Endothelial cell (in vitro differentiated cells): ENCODE measurements at regions not wholly inside any gene's neighbourhood (a gene's known extent, or its start where the extent isn't known, plus 50 kb on each side); places are given as distances from the start of the nearest gene placed in this dataset.

Experiments used
- DNase-seq: peaks from one replicate; pipeline ENCODE4 v3.0.0; 2021; ENCODE audit warnings: low spot score
- H3K27ac Mint-ChIP-seq: one replicate; pipeline ENCODE4 v1.8.0; 2021; ENCODE audit warnings: mixed read lengths, inconsistent platforms; ENCODE audit not compliant: unreplicated experiment
- H3K27me3 Mint-ChIP-seq: one replicate; pipeline ENCODE4 v1.8.0; 2021; ENCODE audit warnings: mild to moderate bottlenecking, moderate library complexity, mixed read lengths, inconsistent platforms; ENCODE audit not compliant: unreplicated experiment
- H3K36me3 Mint-ChIP-seq: one replicate; pipeline ENCODE4 v1.8.0; 2021; ENCODE audit warnings: mild to moderate bottlenecking, low read depth, mixed read lengths, inconsistent platforms; ENCODE audit not compliant: unreplicated experiment
- H3K4me1 Mint-ChIP-seq: one replicate; pipeline ENCODE4 v1.8.0; 2021; ENCODE audit warnings: mild to moderate bottlenecking, mixed read lengths, inconsistent platforms; ENCODE audit not compliant: unreplicated experiment
- H3K4me3 Mint-ChIP-seq: one replicate; pipeline ENCODE4 v1.8.0; 2021; ENCODE audit warnings: mild to moderate bottlenecking, mixed read lengths, inconsistent platforms; ENCODE audit not compliant: unreplicated experiment
- H3K9me3 Mint-ChIP-seq: one replicate; pipeline ENCODE4 v1.8.0; 2021; ENCODE audit warnings: mixed read lengths, inconsistent platforms; ENCODE audit not compliant: unreplicated experiment
- TF ChIP-seq, protein P1 (sequence below): fragments of 200-600 bp; sonication (generic); IDR thresholded peaks from one replicate; pipeline ENCODE4 v1.5.0; 2021; ENCODE audit warnings: antibody characterized with exemption; ENCODE audit not compliant: unreplicated experiment

GRCh38 chr9:677461-678097 is 163.9 kb upstream of the DMRT1 start:
- H3K9me3 Mint-ChIP-seq: no peaks in the 10 kb centered on the region
- peaks cover 11% of the 10 kb centered on the region for H3K4me1 Mint-ChIP-seq
- H3K27me3 Mint-ChIP-seq: no peaks in the 10 kb centered on the region
- no peaks in the 10 kb centered on the region for H3K36me3 Mint-ChIP-seq
- H3K27ac Mint-ChIP-seq: no peak overlapping the region
- no peak overlapping the region for H3K4me3 Mint-ChIP-seq
- DNase-seq: no peak
- TF ChIP-seq, protein P1, sequence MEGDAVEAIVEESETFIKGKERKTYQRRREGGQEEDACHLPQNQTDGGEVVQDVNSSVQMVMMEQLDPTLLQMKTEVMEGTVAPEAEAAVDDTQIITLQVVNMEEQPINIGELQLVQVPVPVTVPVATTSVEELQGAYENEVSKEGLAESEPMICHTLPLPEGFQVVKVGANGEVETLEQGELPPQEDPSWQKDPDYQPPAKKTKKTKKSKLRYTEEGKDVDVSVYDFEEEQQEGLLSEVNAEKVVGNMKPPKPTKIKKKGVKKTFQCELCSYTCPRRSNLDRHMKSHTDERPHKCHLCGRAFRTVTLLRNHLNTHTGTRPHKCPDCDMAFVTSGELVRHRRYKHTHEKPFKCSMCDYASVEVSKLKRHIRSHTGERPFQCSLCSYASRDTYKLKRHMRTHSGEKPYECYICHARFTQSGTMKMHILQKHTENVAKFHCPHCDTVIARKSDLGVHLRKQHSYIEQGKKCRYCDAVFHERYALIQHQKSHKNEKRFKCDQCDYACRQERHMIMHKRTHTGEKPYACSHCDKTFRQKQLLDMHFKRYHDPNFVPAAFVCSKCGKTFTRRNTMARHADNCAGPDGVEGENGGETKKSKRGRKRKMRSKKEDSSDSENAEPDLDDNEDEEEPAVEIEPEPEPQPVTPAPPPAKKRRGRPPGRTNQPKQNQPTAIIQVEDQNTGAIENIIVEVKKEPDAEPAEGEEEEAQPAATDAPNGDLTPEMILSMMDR: no peak

GRCh38 chr9:678897-679296 is 162.6 kb upstream of the DMRT1 start:
- no peak for DNase-seq
- H3K27ac Mint-ChIP-seq: no peak overlapping the region
- H3K9me3 Mint-ChIP-seq: no peaks in the 10 kb centered on the region
- no peaks in the 10 kb centered on the region for H3K36me3 Mint-ChIP-seq
- no peaks in the 10 kb centered on the region for H3K27me3 Mint-ChIP-seq
- peaks cover 14% of the 10 kb centered on the region for H3K4me1 Mint-ChIP-seq
- H3K4me3 Mint-ChIP-seq: no peak overlapping the region
- TF ChIP-seq, protein P1: no peak

DNA sequence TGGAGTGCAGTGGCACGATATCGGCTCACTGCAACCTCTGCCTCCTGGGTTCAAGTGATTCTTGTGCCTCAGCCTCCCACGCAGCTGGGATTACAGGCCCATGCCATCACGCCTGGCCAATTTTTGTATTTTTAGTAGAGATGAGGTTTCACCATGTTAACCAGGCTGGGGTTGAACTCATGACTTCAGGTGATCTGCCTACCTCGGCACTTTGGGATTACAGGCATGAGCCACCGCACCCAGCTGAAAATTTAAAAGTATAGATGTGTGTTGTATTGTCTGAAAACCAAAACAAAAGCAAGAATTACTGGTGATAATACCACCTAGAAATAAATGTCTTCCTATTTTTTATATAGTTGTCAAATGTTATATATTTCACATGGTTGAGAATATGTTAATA is 162.0 kb upstream of the DMRT1 start:
- TF ChIP-seq, protein P1: no peak
- H3K27me3 Mint-ChIP-seq: no peaks in the 10 kb centered on the region
- H3K27ac Mint-ChIP-seq: no peak overlapping the region
- H3K4me3 Mint-ChIP-seq: no peak overlapping the region
- peaks cover 16% of the 10 kb centered on the region for H3K4me1 Mint-ChIP-seq
- no peaks in the 10 kb centered on the region for H3K36me3 Mint-ChIP-seq
- no peak for DNase-seq
- H3K9me3 Mint-ChIP-seq: no peaks in the 10 kb centered on the region

DNA sequence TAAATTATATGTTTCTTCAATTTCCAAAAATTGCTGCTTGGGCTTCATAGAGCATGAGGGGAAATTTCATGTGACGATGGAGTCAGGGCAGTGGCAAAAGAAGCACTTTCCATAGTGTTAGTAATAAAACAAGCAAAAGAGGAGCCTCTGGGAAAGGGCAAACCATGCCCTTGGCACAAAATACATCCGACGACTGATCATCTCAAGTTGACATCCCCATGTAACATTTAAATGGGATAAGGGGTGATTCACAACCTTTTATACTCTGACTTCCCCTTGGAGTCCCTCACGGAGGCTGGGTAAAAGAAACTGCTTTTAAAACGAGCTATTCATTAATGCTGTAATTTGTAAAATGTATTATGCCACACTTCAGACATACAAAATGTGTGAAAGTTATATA is 161.4 kb upstream of the DMRT1 start:
- no peak overlapping the region for H3K27ac Mint-ChIP-seq
- peaks cover 22% of the 10 kb centered on the region for H3K4me1 Mint-ChIP-seq
- DNase-seq: no peak

More for the DNA sequence above, 161.4 kb upstream of the DMRT1 start:
- TF ChIP-seq, protein P1: no peak
- Mint-ChIP-seq H3K27me3 (no peaks in the 10 kb centered on the region), H3K9me3 (no peaks in the 10 kb centered on the region), H3K36me3 (no peaks in the 10 kb centered on the region), H3K4me3 (no peak overlapping the region)
